GM21360 (cell line): ENCODE measurements at regions not wholly inside any gene's neighbourhood (a gene's known extent, or its start where the extent isn't known, plus 50 kb on each side); places are given as distances from the start of the nearest gene placed in this dataset.
"Not testable (repeated sequence)": the region's sequence is repeated elsewhere in the genome, so short reads cannot be mapped to it uniquely, and the experiment has no call there.

ENCODE experiments used
- ATAC-seq: cut with Tn5 transposase; IDR thresholded peaks from one replicate; pipeline ENCODE4 v1.9.1; 2021; ENCODE audit warnings: mild to moderate bottlenecking, moderate library complexity; ENCODE audit not compliant: unreplicated experiment

- no peak for ATAC-seq
Measured at GRCh38 chr6:169921853-169922824, 170.7 kb downstream of the ERMARD start.

GRCh38 chr6:169921217-169921616, 169.8 kb downstream of the ERMARD start:
- ATAC-seq, result no peak

GRCh38 chr6:169920359-169921020, 169.1 kb downstream of the ERMARD start:
- no peak for ATAC-seq

- no peak for ATAC-seq
Measured at GRCh38 chr6:169918954-169919549, 167.6 kb downstream of the ERMARD start.

- ATAC-seq, result no peak
Measured at GRCh38 chr6:169918239-169918953, 167.0 kb downstream of the ERMARD start.

- no peak for ATAC-seq
Measured at GRCh38 chr6:169917153-169917552, 165.7 kb downstream of the ERMARD start.

GRCh38 chr6:169915769-169916550, 164.5 kb downstream of the ERMARD start:
- no peak for ATAC-seq

GRCh38 chr6:169913745-169914144, 162.3 kb downstream of the ERMARD start:
- not testable (repeated sequence) for ATAC-seq

- no peak for ATAC-seq
Measured at GRCh38 chr6:169913096-169913638, 161.7 kb downstream of the ERMARD start.

- no peak for ATAC-seq
Measured at GRCh38 chr6:169912266-169913095, 161.1 kb downstream of the ERMARD start.

- ATAC-seq, result no peak
Measured at GRCh38 chr6:169911264-169912263, 160.1 kb downstream of the ERMARD start.

GRCh38 chr6:169909113-169909512, 157.7 kb downstream of the ERMARD start:
- ATAC-seq, result no peak

- no peak for ATAC-seq
Measured at GRCh38 chr6:169908403-169908933, 157.0 kb downstream of the ERMARD start.

- no peak for ATAC-seq
Measured at GRCh38 chr6:169907419-169908115, 156.1 kb downstream of the ERMARD start.

GRCh38 chr6:169906688-169907418, 155.4 kb downstream of the ERMARD start:
- no peak for ATAC-seq

GRCh38 chr6:169906004-169906687, 154.7 kb downstream of the ERMARD start:
- no peak for ATAC-seq
